ENCODE measurements at regions not wholly inside any gene's neighbourhood (a gene's known extent, or its start where the extent isn't known, plus 50 kb on each side); places are given as distances from the start of the nearest gene placed in this dataset.

GRCh38 chr2:81852651-81853050 is 1548.1 kb upstream of the LRRTM1 start:
- no peak overlapping the region for H3K27ac ChIP-seq
- no peak overlapping the region for H3K4me3 ChIP-seq
- no peaks in the 10 kb centered on the region for H4K20me1 ChIP-seq (ENCODE audit: insufficient read depth, poor library complexity, severe bottlenecking)
- no peak for DNase-seq (ENCODE audit: low spot score)
- no peaks in the 10 kb centered on the region for H3K9me3 ChIP-seq (ENCODE audit: low read depth)
- no peaks in the 10 kb centered on the region for H3K36me3 ChIP-seq (replicated peaks; ENCODE audit: insufficient read depth, low read depth)
- H3K27me3 ChIP-seq: no peaks in the 10 kb centered on the region
- H3K79me2 ChIP-seq: no peaks in the 10 kb centered on the region
- 100% methylated on average over 2 of the region's 2 CpGs for WGBS (ENCODE audit: low lambda C conversion rate, missing lambda C conversion rate)
- H3K4me1 ChIP-seq (ENCODE audit: insufficient read depth): no peaks in the 10 kb centered on the region
- no peak overlapping the region for H3K4me2 ChIP-seq
- no peaks in the 10 kb centered on the region for H3K9me2 ChIP-seq (replicated peaks; ENCODE audit: insufficient read depth)
- no peak overlapping the region for H2AFZ ChIP-seq
- no peak for TF ChIP-seq EZH2 (IDR thresholded peaks at IDR 0.05; ENCODE audit: borderline replicate concordance)
- no peak for TF ChIP-seq EZH2phosphoT487 (IDR thresholded peaks at IDR 0.05; ENCODE audit: low read depth, severe bottlenecking, unreplicated experiment)
- TF ChIP-seq, protein P1, sequence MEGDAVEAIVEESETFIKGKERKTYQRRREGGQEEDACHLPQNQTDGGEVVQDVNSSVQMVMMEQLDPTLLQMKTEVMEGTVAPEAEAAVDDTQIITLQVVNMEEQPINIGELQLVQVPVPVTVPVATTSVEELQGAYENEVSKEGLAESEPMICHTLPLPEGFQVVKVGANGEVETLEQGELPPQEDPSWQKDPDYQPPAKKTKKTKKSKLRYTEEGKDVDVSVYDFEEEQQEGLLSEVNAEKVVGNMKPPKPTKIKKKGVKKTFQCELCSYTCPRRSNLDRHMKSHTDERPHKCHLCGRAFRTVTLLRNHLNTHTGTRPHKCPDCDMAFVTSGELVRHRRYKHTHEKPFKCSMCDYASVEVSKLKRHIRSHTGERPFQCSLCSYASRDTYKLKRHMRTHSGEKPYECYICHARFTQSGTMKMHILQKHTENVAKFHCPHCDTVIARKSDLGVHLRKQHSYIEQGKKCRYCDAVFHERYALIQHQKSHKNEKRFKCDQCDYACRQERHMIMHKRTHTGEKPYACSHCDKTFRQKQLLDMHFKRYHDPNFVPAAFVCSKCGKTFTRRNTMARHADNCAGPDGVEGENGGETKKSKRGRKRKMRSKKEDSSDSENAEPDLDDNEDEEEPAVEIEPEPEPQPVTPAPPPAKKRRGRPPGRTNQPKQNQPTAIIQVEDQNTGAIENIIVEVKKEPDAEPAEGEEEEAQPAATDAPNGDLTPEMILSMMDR (IDR thresholded peaks at IDR 0.05; ENCODE audit: poor library complexity): no peak

DNA sequence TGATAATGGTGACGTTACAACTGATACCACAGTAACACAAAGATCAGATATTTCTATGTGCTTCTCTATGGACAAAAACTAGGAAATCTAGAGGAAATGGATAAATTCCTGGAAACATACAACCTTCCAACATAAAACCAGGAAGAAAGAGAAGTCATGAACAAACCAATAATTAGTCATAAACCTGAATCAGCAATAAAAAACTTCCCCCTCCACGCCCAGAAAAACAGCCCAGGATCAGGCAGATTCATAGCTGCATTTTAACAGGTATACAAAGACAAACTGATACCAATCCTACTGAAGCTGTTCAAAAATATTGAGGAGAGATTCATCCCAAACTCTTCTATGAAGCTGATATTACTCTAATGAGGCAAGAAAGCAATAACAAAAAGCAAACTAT is 1535.2 kb upstream of the LRRTM1 start:
- TF ChIP-seq EZH2 (IDR thresholded peaks at IDR 0.05; ENCODE audit: borderline replicate concordance) (no peak), EZH2phosphoT487 (IDR thresholded peaks at IDR 0.05; ENCODE audit: low read depth, severe bottlenecking, unreplicated experiment) (no peak)
- TF ChIP-seq, protein P1 (IDR thresholded peaks at IDR 0.05; ENCODE audit: poor library complexity): no peak
- Histone ChIP-seq H2AFZ (no peak overlapping the region), H3K9me3 (ENCODE audit: low read depth) (no peaks in the 10 kb centered on the region), H3K36me3 (replicated peaks; ENCODE audit: insufficient read depth, low read depth) (no peaks in the 10 kb centered on the region), H3K27me3 (no peaks in the 10 kb centered on the region), H3K4me3 (no peak overlapping the region), H3K4me2 (no peak overlapping the region), H3K9me2 (replicated peaks; ENCODE audit: insufficient read depth) (no peaks in the 10 kb centered on the region), H3K4me1 (ENCODE audit: insufficient read depth) (no peaks in the 10 kb centered on the region), H3K27ac (no peak overlapping the region), H3K79me2 (no peaks in the 10 kb centered on the region), H4K20me1 (ENCODE audit: insufficient read depth, poor library complexity, severe bottlenecking) (no peaks in the 10 kb centered on the region)
- no peak for DNase-seq (ENCODE audit: low spot score)
- 45% methylated on average over 2 of the region's 2 CpGs for WGBS (ENCODE audit: low lambda C conversion rate, missing lambda C conversion rate)

DNA sequence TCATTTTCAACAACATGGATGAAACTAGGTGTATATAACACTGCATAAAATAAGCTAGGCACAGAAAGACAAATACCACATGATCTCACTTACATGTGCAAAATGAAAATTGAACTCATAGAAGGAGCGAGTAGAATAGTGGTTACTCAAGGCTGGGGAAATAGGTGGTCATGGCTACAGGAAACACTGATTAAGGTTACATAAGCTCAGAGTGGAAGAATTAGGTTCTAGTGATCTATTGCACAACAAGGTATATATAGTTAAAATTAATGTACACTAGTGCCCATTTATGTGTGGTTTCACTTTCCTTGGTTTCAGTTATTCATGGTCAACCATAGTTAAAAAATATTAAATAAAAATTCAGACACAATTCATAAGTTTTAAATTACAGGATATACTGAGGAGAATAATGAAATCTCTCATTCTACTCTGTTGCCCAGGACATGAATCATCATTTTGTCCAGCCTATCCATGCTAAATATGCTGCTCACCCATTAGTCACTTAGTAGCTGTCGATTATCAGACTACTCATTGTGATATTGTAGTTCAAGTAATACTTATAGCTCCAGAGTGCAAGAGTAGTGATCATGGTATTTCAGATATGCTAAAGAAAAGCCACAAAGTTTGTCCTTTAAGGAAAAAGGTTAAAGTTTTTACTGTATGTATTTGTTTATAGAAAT is 1530.9 kb upstream of the LRRTM1 start:
- no peak overlapping the region for H2AFZ ChIP-seq
- H3K9me2 ChIP-seq (replicated peaks; ENCODE audit: insufficient read depth): no peaks in the 10 kb centered on the region
- no peaks in the 10 kb centered on the region for H4K20me1 ChIP-seq (ENCODE audit: insufficient read depth, poor library complexity, severe bottlenecking)
- no peak overlapping the region for H3K4me3 ChIP-seq
- no peaks in the 10 kb centered on the region for H3K79me2 ChIP-seq
- no peak overlapping the region for H3K27ac ChIP-seq
- H3K27me3 ChIP-seq: no peaks in the 10 kb centered on the region
- no peaks in the 10 kb centered on the region for H3K36me3 ChIP-seq (replicated peaks; ENCODE audit: insufficient read depth, low read depth)
- DNase-seq (ENCODE audit: low spot score): no peak
- no peak overlapping the region for H3K4me2 ChIP-seq
- no peak for TF ChIP-seq EZH2 (IDR thresholded peaks at IDR 0.05; ENCODE audit: borderline replicate concordance)
- TF ChIP-seq, protein P1 (IDR thresholded peaks at IDR 0.05; ENCODE audit: poor library complexity): no peak
- TF ChIP-seq EZH2phosphoT487 (IDR thresholded peaks at IDR 0.05; ENCODE audit: low read depth, severe bottlenecking, unreplicated experiment): no peak
- H3K9me3 ChIP-seq (ENCODE audit: low read depth): no peaks in the 10 kb centered on the region
- H3K4me1 ChIP-seq (ENCODE audit: insufficient read depth): no peaks in the 10 kb centered on the region
- WGBS (ENCODE audit: low lambda C conversion rate, missing lambda C conversion rate): 88% methylated on average over 2 of the region's 2 CpGs
